Transverse colon (tissue), 4 donors: ENCODE measurements at regions not wholly inside any gene's neighbourhood (a gene's known extent, or its start where the extent isn't known, plus 50 kb on each side); places are given as distances from the start of the nearest gene placed in this dataset.

Source experiments
- CTCF ChIP-seq, 5 experiments: fragments of 200-600 bp in 3 of 5; fragments of 450-650 bp in 2 of 5; sonication (generic) in 3 of 5; IDR thresholded peaks; 1 replicate in 2 of 5; 2 replicates in 3 of 5; pipeline ENCODE4 v1.5.1; 2016 to 2017; ENCODE audit warnings: antibody characterized with exemption in 5 of 5, inconsistent platforms in 3 of 5, mild to moderate bottlenecking in 2 of 5, moderate library complexity in 1 of 5
- EP300 ChIP-seq: sonication (generic); formaldehyde crosslinking; IDR thresholded peaks from one replicate; pipeline ENCODE4 v1.6.1; 2017; ENCODE audit warnings: antibody characterized with exemption, low read depth
- POLR2AphosphoS5 ChIP-seq, 3 donors: sonication (generic); formaldehyde crosslinking; IDR thresholded peaks; one replicate each; pipeline ENCODE4 v1.6.1; 2016; ENCODE audit warnings: antibody characterized with exemption in 3 of 3

GRCh38 chr6:82588020-82588419, 224.4 kb downstream of the TPBG start:
- TF ChIP-seq CTCF (IDR thresholded peaks at IDR 0.05), result no peak
- no peak for TF ChIP-seq POLR2AphosphoS5 (IDR thresholded peaks at IDR 0.05)
- TF ChIP-seq EP300, result no peak
